H9 (cell line): ENCODE measurements at regions not wholly inside any gene's neighbourhood (a gene's known extent, or its start where the extent isn't known, plus 50 kb on each side); places are given as distances from the start of the nearest gene placed in this dataset.

ENCODE experiments used
- DNase-seq: peaks from one replicate; pipeline ENCODE4 v3.0.0-alpha.2; 2017
- H2AFZ ChIP-seq: one replicate; pipeline ENCODE4 v1.6.1; 2013; ENCODE audit warnings: mild to moderate bottlenecking, low read length, control low read depth, moderate library complexity
- H2AK5ac ChIP-seq: 2 replicates; pipeline ENCODE4 v1.6.1; 2013; ENCODE audit warnings: low read length, control low read depth, mixed read lengths; ENCODE audit not compliant: insufficient read length
- H2BK120ac ChIP-seq: one replicate; pipeline ENCODE4 v1.6.1; 2013; ENCODE audit warnings: low read depth, mild to moderate bottlenecking, low read length, control low read depth, inconsistent platforms; ENCODE audit not compliant: poor library complexity, severe bottlenecking
- H2BK12ac ChIP-seq: 2 replicates; pipeline ENCODE4 v1.6.1; 2013; ENCODE audit warnings: low read length, control low read depth, mixed read lengths, low read depth; ENCODE audit not compliant: insufficient read length
- H2BK15ac ChIP-seq: 2 replicates; pipeline ENCODE4 v1.6.1; 2013; ENCODE audit warnings: low read depth, low read length, control low read depth
- H2BK20ac ChIP-seq: one replicate; pipeline ENCODE4 v1.6.1; 2013; ENCODE audit warnings: low read depth, mild to moderate bottlenecking, low read length, control low read depth, inconsistent platforms; ENCODE audit not compliant: poor library complexity, severe bottlenecking
- H2BK5ac ChIP-seq: 2 replicates; pipeline ENCODE4 v1.6.1; 2013; ENCODE audit warnings: low read length, control low read depth, mixed read lengths; ENCODE audit not compliant: insufficient read length
- H3K14ac ChIP-seq: 2 replicates; pipeline ENCODE4 v1.6.1; 2013; ENCODE audit warnings: low read length, control low read depth; ENCODE audit not compliant: insufficient read depth
- H3K18ac ChIP-seq: 2 replicates; pipeline ENCODE4 v1.6.1; 2013; ENCODE audit warnings: low read depth, mild to moderate bottlenecking, mixed read lengths, low read length, control low read depth; ENCODE audit not compliant: insufficient read length
- H3K23ac ChIP-seq: 2 replicates; pipeline ENCODE4 v1.6.1; 2013; ENCODE audit warnings: low read length, control low read depth, mixed read lengths, low read depth; ENCODE audit not compliant: insufficient read length
- H3K23me2 ChIP-seq: 2 replicates; pipeline ENCODE4 v1.6.1; 2013; ENCODE audit warnings: low read depth, mild to moderate bottlenecking, mixed read lengths, low read length, control low read depth; ENCODE audit not compliant: insufficient read length, poor library complexity, severe bottlenecking
- H3K27ac ChIP-seq: 2 replicates; pipeline ENCODE4 v1.5.1; 2013; ENCODE audit warnings: low read length, control low read depth, mixed read lengths, low read depth; ENCODE audit not compliant: insufficient read length
- H3K27me3 ChIP-seq: 2 replicates; pipeline ENCODE4 v1.6.1; 2013; ENCODE audit warnings: low read length, control low read depth, inconsistent platforms; ENCODE audit not compliant: insufficient read depth
- H3K4ac ChIP-seq: 2 replicates; pipeline ENCODE4 v1.6.1; 2013; ENCODE audit warnings: low read depth, mild to moderate bottlenecking, control low read depth, inconsistent platforms, low read length, moderate library complexity
- H3K4me1 ChIP-seq: 2 replicates; pipeline ENCODE4 v1.6.1; 2013; ENCODE audit warnings: low read length, control low read depth, inconsistent platforms; ENCODE audit not compliant: insufficient read depth
- H3K4me2 ChIP-seq: 2 replicates; pipeline ENCODE4 v1.6.1; 2013; ENCODE audit warnings: low read length, control low read depth, mixed read lengths; ENCODE audit not compliant: insufficient read length, insufficient read depth
- H3K56ac ChIP-seq: 2 replicates; pipeline ENCODE4 v1.6.1; 2013; ENCODE audit warnings: low read depth, mild to moderate bottlenecking, mixed read lengths, low read length, control low read depth; ENCODE audit not compliant: insufficient read length
- H3K79me1 ChIP-seq: 2 replicates; pipeline ENCODE4 v1.6.1; 2013; ENCODE audit warnings: low read depth, mild to moderate bottlenecking, moderate library complexity, low read length, control low read depth, inconsistent platforms; ENCODE audit not compliant: insufficient read depth, poor library complexity, severe bottlenecking
- H3K79me2 ChIP-seq: 2 replicates; pipeline ENCODE4 v1.6.1; 2013; ENCODE audit warnings: low read length, control low read depth, inconsistent platforms; ENCODE audit not compliant: insufficient read depth
- H3K9ac ChIP-seq: 2 replicates; pipeline ENCODE4 v1.6.1; 2013; ENCODE audit warnings: low read length, control low read depth, mixed read lengths; ENCODE audit not compliant: insufficient read length; ENCODE audit errors: extremely low read depth
- H3K9me3 ChIP-seq: one replicate; pipeline ENCODE4 v1.6.1; 2013; ENCODE audit warnings: low read depth, low read length, inconsistent platforms; ENCODE audit not compliant: control insufficient read depth
- H3T11ph ChIP-seq: one replicate; pipeline ENCODE4 v1.6.1; 2013; ENCODE audit warnings: mild to moderate bottlenecking, low read length, control low read depth, inconsistent platforms
- H4K20me1 ChIP-seq: one replicate; pipeline ENCODE4 v1.6.1; 2013; ENCODE audit not compliant: control insufficient read depth, insufficient read length, insufficient read depth
- H4K5ac ChIP-seq: 2 replicates; pipeline ENCODE4 v1.6.1; 2013; ENCODE audit warnings: low read depth, mild to moderate bottlenecking, mixed read lengths, low read length, control low read depth; ENCODE audit not compliant: insufficient read length
- H4K8ac ChIP-seq: replicated peaks from 2 replicates; pipeline ENCODE4 v1.6.1; 2013; ENCODE audit warnings: low read length, control low read depth, mixed read lengths, low read depth; ENCODE audit not compliant: insufficient read length
- H4K91ac ChIP-seq: 2 replicates; pipeline ENCODE4 v1.6.1; 2013; ENCODE audit warnings: low read depth, mild to moderate bottlenecking, moderate library complexity, mixed read lengths, low read length, control low read depth; ENCODE audit not compliant: insufficient read length
- H3K27ac Mint-ChIP-seq, 3 experiments: 2 replicates in 2 of 3; 3 replicates in 1 of 3; pipeline ENCODE4 v1.8.0; 2020 to 2021; ENCODE audit warnings: mixed read lengths in 3 of 3, mild to moderate bottlenecking in 1 of 3, moderate library complexity in 1 of 3
- H3K27me3 Mint-ChIP-seq: 2 replicates; pipeline ENCODE4 v1.8.0; 2021; ENCODE audit warnings: low read depth, mild to moderate bottlenecking, moderate library complexity, mixed read lengths
- H3K36me3 Mint-ChIP-seq, 3 experiments: 2 replicates in 2 of 3; 3 replicates in 1 of 3; pipeline ENCODE4 v1.8.0; 2020 to 2021; ENCODE audit warnings: low read depth in 3 of 3, mixed read lengths in 3 of 3; ENCODE audit not compliant: insufficient read depth in 1 of 3
- H3K4me1 Mint-ChIP-seq, 2 experiments: 2 replicates each; pipeline ENCODE4 v1.8.0; 2020; ENCODE audit warnings: mixed read lengths in 2 of 2
- H3K4me3 Mint-ChIP-seq, 2 experiments: 2 replicates in 1 of 2; 3 replicates in 1 of 2; pipeline ENCODE4 v1.8.0; 2020 to 2021; ENCODE audit warnings: mild to moderate bottlenecking in 2 of 2, mixed read lengths in 2 of 2, moderate library complexity in 1 of 2
- H3K9me3 Mint-ChIP-seq, 2 experiments: 2 replicates in 1 of 2; 3 replicates in 1 of 2; pipeline ENCODE4 v1.8.0; 2020; ENCODE audit warnings: mild to moderate bottlenecking in 2 of 2, mixed read lengths in 2 of 2, moderate library complexity in 1 of 2
- CTCF ChIP-seq: fragments of 200-600 bp; sonication (generic); conservative IDR thresholded peaks from 3 replicates; pipeline ENCODE4 v1.8.0; 2021; ENCODE audit warnings: antibody characterized with exemption, mild to moderate bottlenecking

DNA sequence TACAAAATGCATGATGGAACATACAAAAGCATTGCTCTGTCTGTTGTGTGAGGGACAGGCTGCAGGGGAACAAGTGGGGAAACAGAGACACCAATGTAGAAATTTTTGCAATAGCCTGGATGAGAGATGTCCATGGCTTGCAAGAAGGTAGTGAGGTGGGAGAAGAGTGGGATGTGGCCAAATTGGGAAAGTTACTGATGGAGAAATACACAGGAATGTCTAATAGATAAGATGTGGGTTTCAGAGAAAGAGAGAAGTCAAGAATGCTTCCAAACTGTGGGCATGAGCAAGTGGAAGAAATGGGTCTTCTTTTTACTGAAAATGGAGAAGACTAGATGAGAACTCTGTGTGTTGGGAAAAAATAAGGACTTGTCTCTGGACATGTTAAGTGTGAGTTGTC, 592.7 kb downstream of the TNS3 start:
- no peaks in the 10 kb centered on the region for H3K4me1 ChIP-seq
- no peak overlapping the region for H3T11ph ChIP-seq
- TF ChIP-seq CTCF = no peak
- H3K23ac ChIP-seq = no peak overlapping the region
- no peak overlapping the region for H2BK15ac ChIP-seq
- peaks cover 2% of the 10 kb centered on the region; the same call in 1 of the 2 replicates for H3K27me3 Mint-ChIP-seq
- H2BK120ac ChIP-seq = no peak overlapping the region
- no peaks in the 10 kb centered on the region for H3K27me3 ChIP-seq
- H3K4me1 Mint-ChIP-seq = no peaks in the 10 kb centered on the region
- H3K4me3 Mint-ChIP-seq = no peak overlapping the region
- H3K4me2 ChIP-seq = no peak overlapping the region
- H3K9me3 ChIP-seq = no peaks in the 10 kb centered on the region
- no peak overlapping the region for H2AK5ac ChIP-seq
- H3K14ac ChIP-seq = no peak overlapping the region
- H2AFZ ChIP-seq = no peak overlapping the region
- H4K20me1 ChIP-seq = no peaks in the 10 kb centered on the region
- H4K5ac ChIP-seq = no peak overlapping the region
- H3K56ac ChIP-seq = no peak overlapping the region
- H3K79me1 ChIP-seq = no peaks in the 10 kb centered on the region
- no peak overlapping the region for H4K91ac ChIP-seq
- no peaks in the 10 kb centered on the region for H3K23me2 ChIP-seq
- H3K36me3 Mint-ChIP-seq = no peaks in the 10 kb centered on the region
- no peak overlapping the region for H2BK12ac ChIP-seq
- H3K9me3 Mint-ChIP-seq = no peaks in the 10 kb centered on the region
- H3K79me2 ChIP-seq = no peaks in the 10 kb centered on the region
- H3K4ac ChIP-seq = no peak overlapping the region
- no peak overlapping the region for H3K9ac ChIP-seq
- H3K18ac ChIP-seq = no peak overlapping the region
- H2BK5ac ChIP-seq = no peak overlapping the region
- DNase-seq = no peak
- no peak overlapping the region for H3K27ac ChIP-seq
- no peak overlapping the region for H2BK20ac ChIP-seq
- no peak overlapping the region for H3K27ac Mint-ChIP-seq
- no peak overlapping the region for H4K8ac ChIP-seq
